ENCODE measurements at regions not wholly inside any gene's neighbourhood (a gene's known extent, or its start where the extent isn't known, plus 50 kb on each side); places are given as distances from the start of the nearest gene placed in this dataset.

DNA sequence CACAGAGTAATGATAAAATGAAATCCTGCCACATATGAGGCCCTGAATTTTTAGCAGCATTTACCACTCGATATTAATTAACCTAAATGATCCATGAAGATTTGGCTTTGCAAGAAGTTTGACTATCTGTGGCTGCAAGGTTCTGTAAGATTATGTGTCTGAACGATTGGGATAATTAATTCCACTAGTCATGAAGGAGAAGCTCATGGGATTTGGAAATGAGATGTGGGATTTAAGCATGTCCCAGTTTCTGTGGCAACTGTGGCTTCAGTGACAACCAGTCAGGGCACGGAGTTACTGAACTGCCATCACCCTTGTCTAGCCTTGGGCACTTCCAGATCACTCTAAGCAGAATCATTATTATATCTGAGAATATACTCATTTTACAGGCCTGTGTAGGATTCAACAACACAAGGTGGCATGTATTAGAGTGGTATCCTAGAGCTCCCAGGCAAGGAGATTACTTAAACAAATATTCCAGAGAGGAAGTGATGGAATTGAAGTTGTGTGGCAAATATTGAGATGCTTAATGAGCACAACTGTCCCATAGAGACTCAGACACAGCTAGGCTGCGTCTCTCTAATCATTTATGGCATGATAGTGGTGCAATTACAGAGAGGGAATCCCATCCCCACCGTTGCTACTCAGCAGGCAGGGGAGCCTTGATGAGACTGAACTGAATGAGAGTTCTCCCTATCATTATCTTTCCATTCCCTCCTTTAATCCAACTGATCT is 205.0 kb upstream of the KRR1 start:
- DNase-seq, result no peak

DNA sequence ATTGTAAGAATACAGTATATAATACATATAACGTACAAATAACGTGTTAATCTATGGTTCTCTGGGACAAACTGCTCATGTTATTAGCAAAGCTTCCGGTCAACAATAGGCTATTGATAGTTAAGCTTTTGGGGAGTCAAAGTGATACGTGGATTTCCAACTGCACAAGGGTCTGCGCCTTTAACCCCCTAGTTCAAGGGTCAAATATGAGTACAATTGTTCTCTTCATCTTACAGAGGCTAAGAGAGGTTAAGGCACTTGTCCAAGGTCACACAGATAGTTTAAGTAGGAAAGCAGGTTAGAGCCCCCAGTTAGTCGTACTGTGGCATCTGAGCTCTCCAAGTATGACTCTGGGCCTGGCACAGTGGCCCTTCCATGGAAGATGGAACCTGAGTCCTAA is 204.3 kb upstream of the KRR1 start:
- DNase-seq, result no peak

DNA sequence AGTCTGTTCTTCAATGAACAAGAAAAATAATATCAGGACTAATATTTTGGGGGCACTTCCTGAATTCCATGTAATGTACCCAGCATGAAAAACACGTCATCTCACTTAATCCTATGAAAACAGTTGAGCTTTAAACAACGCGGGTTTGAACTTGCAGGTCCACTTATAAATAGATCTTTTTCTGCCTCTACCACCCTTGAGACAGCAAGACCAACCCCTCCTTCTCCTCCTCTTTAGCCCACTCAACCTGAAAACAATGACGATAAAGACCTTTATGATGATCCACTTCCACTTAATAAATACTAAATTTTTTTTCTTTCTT is 203.9 kb upstream of the KRR1 start:
- DNase-seq, result no peak

DNA sequence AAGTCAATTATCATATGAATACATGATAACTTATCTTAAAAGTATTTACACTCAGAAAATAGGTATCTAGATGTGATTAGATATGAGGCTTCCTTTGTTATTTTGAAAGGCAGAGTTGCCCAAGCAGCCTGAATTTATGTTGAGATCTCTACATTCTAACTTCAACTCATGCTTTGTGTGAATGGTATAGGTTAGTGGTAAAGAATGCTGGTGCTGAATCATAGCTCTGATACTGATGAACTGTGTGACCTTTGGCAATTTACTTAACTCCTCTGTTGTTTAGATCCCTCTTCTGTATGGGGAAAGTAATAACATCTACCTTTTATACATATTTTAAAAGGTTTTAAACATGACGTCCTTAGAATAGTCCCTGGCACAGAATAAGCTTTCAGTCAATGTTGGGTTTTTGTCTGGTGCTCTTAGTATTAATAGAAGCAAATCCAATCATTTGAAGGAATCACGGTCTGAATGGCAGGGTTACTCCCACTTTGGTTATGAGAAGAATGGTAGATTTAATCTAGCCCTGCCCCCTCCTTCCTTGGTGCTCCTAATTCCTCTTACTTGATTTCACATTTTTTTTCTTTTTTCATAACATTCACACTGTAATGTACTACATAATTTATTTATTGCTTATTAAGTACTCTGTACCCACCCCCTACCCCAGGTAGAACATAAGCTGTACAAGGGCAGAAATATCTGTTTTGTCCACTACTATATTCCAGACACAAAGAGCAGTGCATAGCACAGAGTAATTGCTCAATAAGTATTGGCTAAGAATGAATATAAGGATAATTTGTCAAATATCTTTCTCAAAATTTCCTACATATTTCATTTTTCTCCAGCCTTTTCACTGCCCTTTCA is 203.3 kb upstream of the KRR1 start:
- DNase-seq, result no peak

DNA sequence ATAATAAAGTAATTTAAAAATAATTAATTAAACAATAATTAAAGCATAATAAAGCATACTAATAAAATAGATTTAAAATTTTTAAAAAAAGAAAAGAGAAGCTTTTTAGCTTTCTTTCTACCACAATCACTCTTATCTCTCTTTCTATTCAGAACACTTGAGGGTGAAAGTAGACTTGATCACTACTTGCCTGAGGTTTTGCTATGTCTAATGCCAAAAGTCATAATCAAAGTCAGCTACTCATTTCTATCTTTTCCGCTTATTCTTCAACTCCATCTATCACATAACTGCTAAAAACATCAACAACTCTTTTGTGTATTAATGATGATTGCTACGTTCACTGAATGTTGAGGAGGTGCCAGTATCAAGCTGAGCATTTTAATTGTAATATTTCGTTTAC is 202.0 kb upstream of the KRR1 start:
- no peak for DNase-seq

DNA sequence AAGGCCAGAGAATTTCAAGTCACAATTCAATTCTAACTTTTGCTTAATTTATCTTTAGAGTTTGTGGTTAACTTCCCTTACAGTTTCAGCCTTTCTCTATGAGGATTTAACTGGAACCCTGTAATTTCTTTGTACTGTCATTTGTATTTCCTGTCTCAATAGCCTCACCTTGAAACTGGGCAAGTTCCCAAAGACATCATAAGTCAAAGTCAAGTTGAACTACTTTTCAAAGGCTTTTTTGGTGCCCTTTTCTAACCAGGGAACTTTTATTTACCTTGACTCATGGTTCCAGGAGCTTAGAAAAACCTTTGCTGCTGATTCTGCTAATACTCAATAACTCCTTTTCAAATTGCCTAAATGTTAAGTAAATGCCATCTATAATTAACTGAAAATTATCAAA is 200.8 kb upstream of the KRR1 start:
- DNase-seq, result no peak

DNA sequence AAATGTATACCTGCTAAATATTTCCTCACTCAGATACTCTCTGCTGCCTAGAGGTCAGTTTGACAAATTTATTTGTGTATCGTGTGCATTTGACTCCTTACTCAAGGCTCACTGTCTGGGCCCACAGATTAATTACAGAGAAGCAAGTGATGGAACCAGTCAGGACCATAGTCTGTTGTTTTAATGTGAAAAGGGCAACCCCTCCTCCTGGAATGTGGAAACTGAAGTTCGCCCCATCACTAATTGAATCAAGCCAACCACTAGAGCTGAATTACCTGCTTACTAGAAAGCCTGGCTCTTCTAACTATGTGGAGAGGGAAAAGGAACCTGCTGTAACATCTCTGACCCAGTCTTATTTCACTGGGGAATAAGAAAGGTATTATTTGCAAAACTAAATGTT is 199.9 kb upstream of the KRR1 start:
- DNase-seq, result no peak

DNA sequence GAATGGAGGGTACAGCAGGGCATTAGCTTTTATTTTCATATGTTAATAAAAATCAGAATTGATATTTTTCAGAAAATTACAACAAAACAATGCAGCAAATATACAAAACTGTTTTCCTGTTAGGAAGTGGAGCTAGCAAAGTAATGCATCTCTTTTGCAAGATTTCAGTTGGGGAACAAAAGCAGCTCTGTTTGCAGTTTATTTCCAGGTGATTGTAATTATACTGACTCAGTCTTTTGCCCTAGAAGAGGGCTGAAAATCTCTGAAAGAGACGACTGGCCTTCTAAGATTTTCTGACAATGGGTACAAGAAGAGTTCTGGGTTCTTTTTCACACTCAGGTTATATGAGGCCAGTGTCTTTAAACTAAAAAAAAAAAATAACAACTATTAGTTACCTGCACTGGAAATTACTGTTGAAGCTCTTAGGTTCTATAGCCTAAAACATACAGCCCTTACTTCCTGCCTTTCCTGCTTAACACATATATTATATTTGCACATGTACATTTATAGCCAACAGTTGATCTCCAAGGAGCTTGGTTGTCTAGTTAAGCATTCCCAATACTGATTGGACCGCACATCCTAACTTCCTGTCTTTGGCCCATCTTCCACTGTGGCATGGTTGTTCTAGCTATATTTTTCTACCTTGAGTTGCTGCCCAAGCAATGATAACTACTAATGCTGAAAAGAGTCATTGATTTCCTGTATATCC is 199.1 kb upstream of the KRR1 start:
- DNase-seq, result no peak

DNA sequence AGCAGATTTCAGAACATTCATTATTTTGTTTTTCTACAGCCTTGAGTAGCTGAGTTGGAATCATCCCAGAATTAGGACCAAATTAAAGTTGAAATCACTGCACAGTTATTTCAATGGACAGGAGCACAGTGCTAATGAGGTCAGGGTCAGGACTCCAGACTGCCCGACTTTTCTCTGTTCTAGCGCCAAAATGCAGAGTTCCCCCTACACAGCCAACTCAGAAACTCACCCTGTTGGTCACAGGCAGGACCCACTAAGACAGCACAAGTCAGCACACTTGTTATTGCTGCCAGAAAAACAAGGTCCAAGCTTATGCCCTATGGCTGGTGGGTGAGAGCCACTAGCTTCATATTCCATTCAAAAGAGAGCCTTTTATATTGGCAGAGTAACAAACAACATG is 198.1 kb upstream of the KRR1 start:
- no peak for DNase-seq

DNA sequence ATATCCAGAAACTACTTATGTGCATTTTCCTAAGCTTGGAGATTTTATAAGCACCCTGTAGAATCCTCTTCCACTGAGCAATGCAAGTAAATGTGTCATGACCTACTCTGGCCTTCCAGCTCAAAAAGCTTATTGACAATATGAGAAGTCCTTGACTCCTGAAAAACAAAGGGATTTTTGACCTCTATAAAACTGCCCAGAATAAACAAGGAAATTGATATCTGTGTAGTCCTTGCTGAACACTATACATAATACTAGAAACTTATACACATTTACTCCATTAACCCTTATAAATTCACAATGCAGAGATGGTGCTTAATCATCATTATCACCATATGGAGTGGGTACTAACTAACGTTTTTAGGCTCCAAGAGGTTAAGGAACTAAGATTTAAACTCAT is 197.4 kb upstream of the KRR1 start:
- no peak for DNase-seq

DNA sequence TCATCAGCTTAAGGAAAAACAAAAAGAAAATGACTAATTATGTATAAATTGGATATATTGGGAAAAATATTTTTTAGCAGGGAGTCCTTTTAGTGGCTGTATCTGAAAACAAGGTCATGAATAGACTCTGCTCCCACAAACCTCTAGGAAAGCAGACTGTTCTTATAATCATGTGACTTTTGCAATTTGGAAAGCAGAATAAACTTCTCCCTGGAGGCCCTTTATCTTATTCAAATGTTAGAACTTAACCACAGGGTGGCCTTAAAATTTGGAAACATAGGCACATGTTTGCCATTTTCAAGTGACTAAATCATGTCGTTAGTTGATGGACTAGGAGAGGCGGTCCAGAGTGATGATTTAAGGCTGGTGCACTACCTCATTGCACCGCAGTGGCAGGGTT is 196.6 kb upstream of the KRR1 start:
- DNase-seq, result no peak

DNA sequence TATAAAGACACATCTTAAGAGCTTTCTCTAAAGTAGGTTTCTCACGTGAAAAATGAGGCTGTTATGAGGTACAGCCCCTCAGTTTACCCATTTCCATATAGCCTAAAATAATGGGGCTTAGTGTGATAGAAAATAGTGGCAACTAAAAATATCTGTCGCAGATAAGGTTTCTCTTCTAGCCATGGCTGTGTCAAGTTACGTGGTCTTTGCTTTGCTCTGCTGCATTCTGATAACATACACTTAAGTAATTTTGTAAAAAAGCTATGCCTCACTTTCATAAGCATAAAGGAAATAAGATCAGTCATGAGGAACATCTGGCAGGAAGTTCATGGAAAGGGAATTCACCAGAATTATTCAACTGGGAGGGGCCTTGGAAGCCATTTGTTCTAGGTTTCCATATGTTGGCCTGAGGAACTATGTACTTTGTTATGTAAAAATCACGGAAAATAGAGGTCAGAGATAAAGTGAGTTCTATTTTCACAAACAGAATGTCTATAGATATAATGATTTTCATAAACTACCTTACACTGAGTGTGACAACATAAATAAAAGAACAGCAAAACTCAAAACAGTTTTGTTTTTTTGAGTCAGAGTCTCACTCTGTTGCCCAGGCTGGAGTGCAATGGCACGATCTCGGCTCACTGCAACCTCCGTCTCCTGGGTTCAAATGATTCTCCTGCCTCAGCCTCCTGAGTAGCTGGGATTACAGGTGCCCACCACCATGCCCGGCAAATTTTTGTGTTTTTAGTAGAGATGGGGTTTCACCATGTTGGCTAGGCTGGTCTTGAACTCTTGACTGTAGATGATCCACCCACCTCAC is 195.6 kb upstream of the KRR1 start:
- no peak for DNase-seq

DNA sequence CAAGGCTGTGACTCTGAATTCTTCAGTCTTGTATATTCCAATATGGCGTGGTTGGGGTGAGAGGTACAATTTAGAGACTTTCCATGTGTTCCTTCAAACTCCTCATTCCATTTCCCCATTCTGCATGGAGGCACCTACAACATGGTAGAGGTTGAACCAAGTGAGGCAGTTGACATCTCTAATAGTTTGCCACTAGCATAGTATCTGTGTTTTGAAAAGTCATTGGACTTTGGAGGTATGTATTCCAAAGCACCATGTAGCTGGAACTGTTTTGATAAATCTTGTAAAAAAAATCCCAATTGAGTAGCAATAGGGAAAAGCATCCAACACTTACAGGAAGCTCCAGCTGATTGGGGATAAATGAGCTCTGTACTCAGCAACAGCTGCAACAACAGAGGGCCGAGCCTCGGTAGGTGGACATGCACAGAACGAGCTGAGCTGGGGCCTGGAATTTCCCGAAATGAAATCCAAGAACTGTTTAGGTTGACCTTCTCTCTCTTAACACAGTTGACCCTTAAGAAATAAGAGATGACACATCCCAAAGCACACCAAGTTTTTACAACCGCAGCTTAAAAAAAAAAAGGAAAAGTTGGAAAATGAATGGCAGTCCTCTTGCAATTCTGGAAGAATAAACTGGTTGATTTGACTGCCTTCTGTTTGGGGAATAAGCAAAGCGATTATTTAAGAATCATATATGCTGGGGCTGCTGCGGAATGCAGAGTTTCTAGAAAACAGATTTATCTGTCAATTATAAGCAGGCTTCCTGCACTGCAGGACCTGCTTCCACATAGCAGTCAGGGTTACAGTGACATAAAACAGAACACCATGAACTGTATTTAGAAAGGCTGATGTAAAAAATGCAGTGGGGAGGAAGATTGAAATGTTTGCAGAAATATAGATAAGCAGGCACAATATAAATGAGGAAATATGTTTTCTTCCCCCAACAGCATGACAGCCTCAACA is 194.6 kb upstream of the KRR1 start:
- DNase-seq, result no peak

DNA sequence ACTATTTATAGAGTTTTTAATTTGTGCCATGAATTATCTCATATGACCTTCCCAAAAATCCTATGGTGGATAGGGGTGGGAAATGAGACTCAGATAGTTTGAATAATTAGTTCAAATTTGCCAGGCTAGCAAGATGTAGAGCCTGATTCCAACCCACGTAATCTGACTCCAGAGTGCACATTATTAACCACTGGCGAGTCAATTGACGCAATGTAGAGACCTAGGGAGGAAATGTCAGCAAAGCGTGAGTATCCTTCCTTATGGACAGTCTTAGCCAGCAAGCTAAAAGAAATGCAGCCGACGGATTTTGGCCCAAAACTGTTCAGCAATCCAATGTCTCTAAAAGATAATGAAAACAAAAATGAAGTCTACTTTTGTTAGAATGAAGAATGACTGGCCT is 193.3 kb upstream of the KRR1 start:
- no peak for DNase-seq

DNA sequence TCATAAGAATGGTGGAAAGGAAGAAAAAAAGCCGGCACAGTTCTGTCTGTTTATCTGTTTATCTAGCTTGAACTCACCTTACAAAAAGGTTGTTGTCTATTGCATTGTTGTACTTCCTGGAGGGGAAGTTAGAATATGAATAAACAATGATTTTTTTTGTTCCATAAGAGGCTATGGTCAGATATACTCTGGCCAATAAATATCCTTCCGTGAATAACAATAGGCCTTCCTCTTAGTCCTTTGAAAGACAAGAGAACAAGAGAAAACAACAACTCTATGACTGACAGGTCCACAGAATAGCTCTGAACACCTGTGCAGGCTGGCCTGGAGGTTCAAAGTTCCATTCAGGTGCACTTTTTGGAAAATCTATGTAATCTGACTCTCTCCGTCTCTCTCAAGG is 192.8 kb upstream of the KRR1 start:
- no peak for DNase-seq

DNA sequence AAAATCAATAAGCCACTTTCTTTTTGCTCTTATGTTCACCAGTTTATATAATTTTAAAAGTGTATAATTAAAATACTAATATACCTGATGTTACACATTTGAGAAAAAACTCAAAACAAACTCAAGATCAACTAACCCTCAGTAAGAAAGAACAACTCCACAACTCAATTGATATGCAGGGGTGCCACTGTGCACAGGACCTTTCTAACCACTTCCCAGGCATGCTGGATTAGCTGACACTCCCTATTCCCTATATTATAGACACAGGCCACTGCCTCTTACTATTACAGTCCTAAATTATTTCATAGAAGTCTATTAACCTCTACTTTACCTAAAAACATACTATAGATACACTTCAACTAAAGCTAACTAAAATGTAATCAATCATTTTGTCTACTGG is 191.7 kb upstream of the KRR1 start:
- no peak for DNase-seq

DNA sequence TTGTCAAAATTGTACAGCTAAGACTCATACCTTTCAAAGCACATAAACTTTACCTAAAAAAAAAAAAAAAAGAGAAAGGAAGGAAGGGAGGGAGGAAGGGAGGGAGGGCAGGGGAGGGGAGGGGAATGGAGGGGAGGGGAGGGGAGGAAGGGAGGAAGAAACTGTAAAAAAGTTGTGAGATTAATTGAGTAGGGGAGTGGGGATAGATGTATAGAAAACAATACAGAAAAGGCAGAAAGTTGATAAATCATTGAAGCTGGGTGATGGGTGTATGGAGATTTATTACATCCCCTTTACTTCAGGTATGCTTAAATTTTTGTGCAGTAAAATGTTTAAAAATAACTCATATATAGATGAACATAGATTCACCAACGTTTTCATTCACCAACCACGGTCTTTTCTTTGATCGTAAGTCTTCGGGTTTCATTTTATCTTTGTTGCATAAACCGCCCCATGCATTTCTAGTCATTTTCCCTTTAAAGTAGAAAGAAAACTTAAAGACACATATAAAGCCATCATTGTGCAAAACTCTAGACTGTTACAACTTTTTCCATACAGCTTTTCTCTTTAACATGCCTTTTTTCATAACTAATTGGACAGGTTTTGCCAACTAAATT is 191.2 kb upstream of the KRR1 start:
- DNase-seq, result no peak

DNA sequence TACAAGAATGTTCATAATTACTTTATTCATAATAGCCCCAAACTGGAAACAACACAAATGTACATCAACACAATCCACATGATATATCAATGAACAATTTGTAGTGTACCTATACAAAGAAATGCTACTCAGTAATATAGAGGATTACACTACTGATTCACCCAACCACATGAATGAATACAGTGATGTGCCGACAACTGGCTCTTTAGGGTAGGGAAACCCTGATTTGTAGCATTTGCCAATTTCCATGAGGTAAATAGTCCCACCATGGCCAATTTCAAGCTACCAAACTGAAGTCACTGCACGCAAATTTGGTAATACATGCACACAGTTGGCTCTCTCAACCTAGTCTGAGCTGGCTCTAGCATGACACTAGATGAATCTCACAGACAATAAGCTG is 190.4 kb upstream of the KRR1 start:
- no peak for DNase-seq

DNA sequence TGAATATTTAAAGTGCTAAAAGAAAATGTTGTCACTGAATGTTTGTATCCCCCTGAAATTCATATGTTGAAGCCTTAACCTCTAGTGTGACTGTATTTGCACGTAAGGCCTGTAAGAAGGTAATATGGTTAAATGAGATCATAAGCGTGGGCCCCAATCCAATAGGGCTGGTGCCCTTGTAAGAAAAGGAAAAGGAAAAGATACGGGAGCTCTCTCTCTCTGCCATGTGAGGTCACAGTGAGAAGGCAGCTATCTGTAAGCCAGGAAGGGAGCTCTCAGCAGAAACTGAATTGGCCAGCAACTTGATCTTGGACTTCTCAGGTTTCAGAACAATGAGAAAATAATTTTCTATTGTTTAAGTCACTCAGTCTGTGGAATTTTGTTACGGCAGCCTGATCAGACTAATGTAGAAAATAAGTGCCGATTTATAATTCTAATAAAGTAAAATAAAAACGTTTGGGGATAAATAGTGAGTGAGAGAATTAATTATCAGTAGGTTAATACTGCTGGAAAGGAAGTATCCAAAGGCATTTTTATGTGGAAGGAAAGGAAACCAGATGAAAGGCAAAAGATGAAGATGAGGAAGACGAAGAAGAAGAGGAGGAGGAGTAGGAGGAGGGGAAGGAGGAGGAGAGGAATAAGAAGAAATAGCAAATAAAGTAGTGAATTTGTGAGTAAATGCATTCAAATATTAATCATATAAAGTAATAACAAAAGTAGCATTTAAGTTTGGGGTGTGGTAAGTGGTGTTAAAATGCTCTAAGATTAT is 188.5 kb upstream of the KRR1 start:
- no peak for DNase-seq

DNA sequence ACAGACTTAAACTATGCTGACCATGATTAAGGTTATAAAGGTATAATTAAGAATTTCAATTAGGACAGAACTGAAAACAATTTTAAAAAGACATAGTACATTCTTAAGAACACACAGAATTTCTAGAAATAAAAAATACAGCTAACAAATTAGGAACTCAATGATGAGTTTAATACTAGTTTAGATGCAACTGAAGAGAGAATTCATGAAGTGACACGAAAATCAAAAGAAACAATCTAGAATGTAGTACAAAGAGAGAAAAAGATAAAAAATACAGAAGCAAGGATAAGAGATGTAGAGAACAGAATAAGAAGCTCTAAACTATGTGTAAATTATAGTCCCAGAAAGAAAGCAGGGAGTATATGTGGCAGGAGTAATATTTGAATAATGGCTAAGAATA is 187.8 kb upstream of the KRR1 start:
- no peak for DNase-seq

DNA sequence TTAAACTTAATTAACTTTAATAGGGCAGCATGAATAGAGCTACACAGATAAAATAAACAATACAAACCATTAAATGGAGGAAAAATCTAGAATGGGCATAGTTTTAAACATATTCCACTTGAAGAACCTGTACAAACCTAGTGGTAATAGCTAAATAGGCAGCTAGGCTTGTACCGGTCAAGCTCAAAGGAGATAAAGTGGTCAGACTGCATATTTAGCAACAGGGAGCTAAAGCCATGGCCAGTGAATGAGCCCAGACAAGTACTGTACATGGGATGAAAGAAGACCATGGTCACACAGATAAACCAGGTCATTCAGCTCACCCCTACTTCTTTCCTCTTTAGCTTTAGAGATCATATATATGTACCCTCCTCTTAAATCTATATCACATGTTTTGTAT is 186.6 kb upstream of the KRR1 start:
- DNase-seq, result no peak
